ENCODE measurements at regions not wholly inside any gene's neighbourhood (a gene's known extent, or its start where the extent isn't known, plus 50 kb on each side); places are given as distances from the start of the nearest gene placed in this dataset.

- Histone ChIP-seq H3K27ac (replicated peaks) (no peak overlapping the region), H3K27me3 (ENCODE audit: insufficient read depth, poor library complexity, severe bottlenecking) (no peaks in the 10 kb centered on the region), H3K4me3 (replicated peaks; ENCODE audit: insufficient read depth, low read length) (no peak overlapping the region)
- no peak for DNase-seq (ENCODE audit: low read depth in 1 of 2, low spot score in 1 of 2)
- TF ChIP-seq REST (IDR thresholded peaks at IDR 0.05; ENCODE audit: insufficient replicate concordance, low read depth): no peak
These were observed 622.2 kb downstream of the MMUT start for GRCh38 chr6:48840896-48841295.

DNA sequence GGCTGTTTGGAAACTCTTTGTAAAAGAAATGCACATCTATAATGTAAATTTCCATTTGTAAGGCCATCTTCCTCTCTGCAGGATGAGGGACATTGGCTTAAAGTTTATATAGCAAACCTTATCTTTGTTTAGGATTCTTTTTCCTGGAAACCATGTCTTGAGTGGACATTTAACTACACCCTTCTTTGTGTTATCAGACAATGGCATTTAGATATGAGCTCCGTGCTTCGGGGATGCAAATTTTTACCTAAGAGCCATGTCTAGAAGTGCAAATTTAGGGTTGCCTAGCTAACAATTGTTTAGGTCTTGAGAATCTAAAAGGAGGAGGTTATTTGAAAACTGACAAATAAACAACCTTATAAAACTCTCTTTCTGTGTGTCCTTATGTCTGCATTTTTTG, 623.8 kb downstream of the MMUT start:
- H3K27me3 ChIP-seq (ENCODE audit: insufficient read depth, poor library complexity, severe bottlenecking): no peaks in the 10 kb centered on the region
- TF ChIP-seq POLR2AphosphoS5 (IDR thresholded peaks at IDR 0.05; ENCODE audit: low read depth) (no peak), GABPA (IDR thresholded peaks at IDR 0.05; ENCODE audit: low read depth) (no peak), REST (IDR thresholded peaks at IDR 0.05; ENCODE audit: insufficient replicate concordance, low read depth) (no peak), SPI1 (IDR thresholded peaks at IDR 0.05; ENCODE audit: borderline replicate concordance, low read depth) (no peak)
- TF ChIP-seq, protein P1, sequence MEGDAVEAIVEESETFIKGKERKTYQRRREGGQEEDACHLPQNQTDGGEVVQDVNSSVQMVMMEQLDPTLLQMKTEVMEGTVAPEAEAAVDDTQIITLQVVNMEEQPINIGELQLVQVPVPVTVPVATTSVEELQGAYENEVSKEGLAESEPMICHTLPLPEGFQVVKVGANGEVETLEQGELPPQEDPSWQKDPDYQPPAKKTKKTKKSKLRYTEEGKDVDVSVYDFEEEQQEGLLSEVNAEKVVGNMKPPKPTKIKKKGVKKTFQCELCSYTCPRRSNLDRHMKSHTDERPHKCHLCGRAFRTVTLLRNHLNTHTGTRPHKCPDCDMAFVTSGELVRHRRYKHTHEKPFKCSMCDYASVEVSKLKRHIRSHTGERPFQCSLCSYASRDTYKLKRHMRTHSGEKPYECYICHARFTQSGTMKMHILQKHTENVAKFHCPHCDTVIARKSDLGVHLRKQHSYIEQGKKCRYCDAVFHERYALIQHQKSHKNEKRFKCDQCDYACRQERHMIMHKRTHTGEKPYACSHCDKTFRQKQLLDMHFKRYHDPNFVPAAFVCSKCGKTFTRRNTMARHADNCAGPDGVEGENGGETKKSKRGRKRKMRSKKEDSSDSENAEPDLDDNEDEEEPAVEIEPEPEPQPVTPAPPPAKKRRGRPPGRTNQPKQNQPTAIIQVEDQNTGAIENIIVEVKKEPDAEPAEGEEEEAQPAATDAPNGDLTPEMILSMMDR (IDR thresholded peaks at IDR 0.05; ENCODE audit: insufficient read depth, low read length): no peak
- H3K27ac ChIP-seq (replicated peaks): no peak overlapping the region
- no peak for DNase-seq (ENCODE audit: low read depth in 1 of 2, low spot score in 1 of 2)
- H3K4me3 ChIP-seq (replicated peaks; ENCODE audit: insufficient read depth, low read length): no peak overlapping the region

DNA sequence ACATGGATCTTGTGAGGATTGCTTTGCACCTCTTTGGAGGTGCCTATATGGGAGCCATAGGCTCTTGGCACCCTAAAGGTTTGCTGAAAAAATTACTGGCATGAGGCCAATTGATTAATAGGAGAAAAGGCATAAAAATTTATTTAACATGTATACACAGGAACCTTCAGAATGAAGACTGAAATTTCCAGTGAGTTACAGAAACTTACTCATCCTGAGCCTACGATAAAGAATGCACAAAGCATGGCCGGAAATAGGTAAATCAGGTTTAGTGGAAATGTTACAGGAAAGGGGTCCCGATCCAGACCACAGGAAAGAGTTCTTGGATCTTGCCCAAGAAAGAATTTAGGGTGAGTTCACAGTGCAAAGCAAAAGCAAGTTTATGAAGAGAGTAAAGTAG, 625.3 kb downstream of the MMUT start:
- Histone ChIP-seq H3K27me3 (ENCODE audit: insufficient read depth, poor library complexity, severe bottlenecking) (no peaks in the 10 kb centered on the region), H3K4me3 (replicated peaks; ENCODE audit: insufficient read depth, low read length) (no peak overlapping the region), H3K27ac (replicated peaks) (no peak overlapping the region)
- DNase-seq (ENCODE audit: low read depth in 1 of 2, low spot score in 1 of 2): no peak
- TF ChIP-seq POLR2AphosphoS5 (IDR thresholded peaks at IDR 0.05; ENCODE audit: low read depth): no peak

DNA sequence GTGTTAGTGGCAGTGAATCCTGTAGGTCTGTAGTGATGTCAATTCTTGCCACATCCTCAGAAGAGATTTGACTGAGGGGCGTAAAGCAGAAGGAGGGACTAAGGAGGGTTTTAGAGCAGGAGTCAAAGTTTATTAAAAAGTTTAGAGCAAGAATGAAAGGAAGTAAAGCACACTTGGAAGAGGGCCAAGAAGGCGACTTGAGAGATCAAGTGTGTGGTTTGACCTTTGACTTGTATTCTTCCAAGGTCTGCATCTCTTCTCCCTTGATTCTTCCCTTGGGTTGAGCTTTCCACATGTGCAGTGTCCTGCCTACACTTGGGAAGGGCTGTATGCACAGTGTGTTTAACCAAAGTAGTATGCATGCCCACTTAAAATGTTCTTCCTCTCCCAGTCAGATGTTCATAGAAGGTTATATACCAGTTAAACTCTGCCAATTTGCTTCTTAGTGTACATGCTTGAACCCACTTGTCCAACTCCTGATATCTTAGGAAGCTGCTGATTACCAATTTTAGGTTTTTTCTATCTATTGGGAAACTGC, 627.6 kb downstream of the MMUT start:
- TF ChIP-seq, protein P1 (IDR thresholded peaks at IDR 0.05; ENCODE audit: insufficient read depth, low read length): no peak
- TF ChIP-seq POLR2AphosphoS5 (IDR thresholded peaks at IDR 0.05; ENCODE audit: low read depth): no peak
- no peak for TF ChIP-seq GABPA (IDR thresholded peaks at IDR 0.05; ENCODE audit: low read depth)
- TF ChIP-seq REST (IDR thresholded peaks at IDR 0.05; ENCODE audit: insufficient replicate concordance, low read depth): no peak
- TF ChIP-seq SPI1 (IDR thresholded peaks at IDR 0.05; ENCODE audit: borderline replicate concordance, low read depth): no peak
- no peak overlapping the region for H3K27ac ChIP-seq (replicated peaks)
- H3K27me3 ChIP-seq (ENCODE audit: insufficient read depth, poor library complexity, severe bottlenecking): no peaks in the 10 kb centered on the region
- no peak for DNase-seq (ENCODE audit: low read depth in 1 of 2, low spot score in 1 of 2)
- H3K4me3 ChIP-seq (replicated peaks; ENCODE audit: insufficient read depth, low read length): no peak overlapping the region
